A549 (cell line): ENCODE measurements at regions not wholly inside any gene's neighbourhood (a gene's known extent, or its start where the extent isn't known, plus 50 kb on each side); places are given as distances from the start of the nearest gene placed in this dataset.

ENCODE experiments used
- CHD2 ChIP-seq: fragments of 150-350 bp; IDR thresholded peaks from 2 replicates; pipeline ENCODE4 v1.6.1; 2014; ENCODE audit warnings: low read length; ENCODE audit not compliant: partially characterized antibody
- CHD4 ChIP-seq: fragments of 200-600 bp; sonication (generic); IDR thresholded peaks from 2 replicates; pipeline ENCODE4 v1.6.1; 2016; ENCODE audit warnings: antibody characterized with exemption, mild to moderate bottlenecking, borderline replicate concordance
- KDM1A ChIP-seq: fragments of 200-600 bp; sonication (generic); IDR thresholded peaks from 2 replicates; pipeline ENCODE4 v1.6.1; 2016; ENCODE audit warnings: low read depth, mild to moderate bottlenecking
- RCOR1 ChIP-seq: fragments of 150-350 bp; IDR thresholded peaks from 2 replicates; pipeline ENCODE4 v1.6.1; 2014; ENCODE audit warnings: antibody characterized with exemption, low read length, low read depth
- RNF2 ChIP-seq: fragments of 200-600 bp; sonication (generic); IDR thresholded peaks from 2 replicates; pipeline ENCODE4 v1.6.1; 2016; ENCODE audit warnings: low read depth, mild to moderate bottlenecking, antibody characterized with exemption, moderate library complexity, borderline replicate concordance
- SREBF2 ChIP-seq: fragments of 450-650 bp; IDR thresholded peaks from 2 replicates; pipeline ENCODE4 v1.6.1; 2014; ENCODE audit warnings: mild to moderate bottlenecking, moderate library complexity
- TF ChIP-seq, protein P1 (sequence below): fragments of >200 bp; sonication (Bioruptor Twin); formaldehyde crosslinking; IDR thresholded peaks from 3 replicates; pipeline ENCODE4 v1.5.1; 2016

DNA sequence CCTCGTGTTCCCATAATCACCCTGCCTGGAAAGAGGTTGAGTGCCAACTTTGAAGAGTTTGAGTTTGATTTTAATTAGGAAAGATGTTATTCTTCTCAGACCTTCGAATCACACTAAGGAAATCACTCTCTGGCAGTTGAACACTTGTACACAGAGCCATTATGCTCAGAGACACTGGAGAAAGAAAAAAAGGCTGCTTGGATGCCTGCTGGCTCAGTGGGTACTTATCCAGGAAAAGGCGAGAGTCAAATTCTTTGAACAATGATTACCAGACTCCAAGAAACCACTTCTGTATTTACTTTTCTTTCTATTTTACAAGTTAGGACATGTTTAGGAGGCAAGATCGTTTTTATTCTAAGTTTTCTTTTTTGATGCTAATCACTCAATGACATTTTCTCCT lies 438.5 kb upstream of the FAT3 start:
- TF ChIP-seq CHD4: no peak
- no peak for TF ChIP-seq KDM1A
- TF ChIP-seq, protein P1, sequence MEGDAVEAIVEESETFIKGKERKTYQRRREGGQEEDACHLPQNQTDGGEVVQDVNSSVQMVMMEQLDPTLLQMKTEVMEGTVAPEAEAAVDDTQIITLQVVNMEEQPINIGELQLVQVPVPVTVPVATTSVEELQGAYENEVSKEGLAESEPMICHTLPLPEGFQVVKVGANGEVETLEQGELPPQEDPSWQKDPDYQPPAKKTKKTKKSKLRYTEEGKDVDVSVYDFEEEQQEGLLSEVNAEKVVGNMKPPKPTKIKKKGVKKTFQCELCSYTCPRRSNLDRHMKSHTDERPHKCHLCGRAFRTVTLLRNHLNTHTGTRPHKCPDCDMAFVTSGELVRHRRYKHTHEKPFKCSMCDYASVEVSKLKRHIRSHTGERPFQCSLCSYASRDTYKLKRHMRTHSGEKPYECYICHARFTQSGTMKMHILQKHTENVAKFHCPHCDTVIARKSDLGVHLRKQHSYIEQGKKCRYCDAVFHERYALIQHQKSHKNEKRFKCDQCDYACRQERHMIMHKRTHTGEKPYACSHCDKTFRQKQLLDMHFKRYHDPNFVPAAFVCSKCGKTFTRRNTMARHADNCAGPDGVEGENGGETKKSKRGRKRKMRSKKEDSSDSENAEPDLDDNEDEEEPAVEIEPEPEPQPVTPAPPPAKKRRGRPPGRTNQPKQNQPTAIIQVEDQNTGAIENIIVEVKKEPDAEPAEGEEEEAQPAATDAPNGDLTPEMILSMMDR: no peak
- no peak for TF ChIP-seq CHD2
- TF ChIP-seq SREBF2: no peak
- TF ChIP-seq RNF2: no peak
- TF ChIP-seq RCOR1: no peak
